Heart left ventricle (tissue), 16 donors: ENCODE measurements at regions not wholly inside any gene's neighbourhood (a gene's known extent, or its start where the extent isn't known, plus 50 kb on each side); places are given as distances from the start of the nearest gene placed in this dataset.
A peak's percentile ranks its signal among the peaks of the same experiment; 100 is the strongest.

Source experiments
- ATAC-seq, 4 donors: fragments of 200-7000 bp; cut with Tn5 transposase; one replicate each; pipeline ENCODE4 v1.9.1; 2020 to 2022; ENCODE audit warnings: moderate library complexity in 4 of 4, mild to moderate bottlenecking in 3 of 4, moderate number of reproducible peaks in 1 of 4
- DNase-seq, 5 donors: peaks; one replicate each; pipeline ENCODE4 v3.0.0-alpha.2; 2020
- H3K27ac ChIP-seq, 12 donors: fragments of 200-600 bp; sonication (generic) in 4 of 12; one replicate each; pipeline versions ENCODE4 v1.5.0 to v1.8.0; 2016 to 2022; ENCODE audit warnings: mild to moderate bottlenecking in 2 of 12
- H3K27me3 ChIP-seq, 9 donors: fragments of 200-600 bp; sonication (generic) in 2 of 9; one replicate each; pipeline versions ENCODE4 v1.5.1 to v1.8.0; 2016 to 2022; ENCODE audit warnings: mild to moderate bottlenecking in 3 of 9
- H3K36me3 ChIP-seq, 9 donors: fragments of 200-600 bp; sonication (generic) in 2 of 9; one replicate each; pipeline versions ENCODE4 v1.5.0 to v1.8.0; 2018 to 2022; ENCODE audit warnings: mild to moderate bottlenecking in 2 of 9
- H3K4me1 ChIP-seq, 12 donors: fragments of 200-600 bp; sonication (generic) in 4 of 12; one replicate each; pipeline versions ENCODE4 v1.5.0 to v1.8.0; 2016 to 2022; ENCODE audit warnings: mild to moderate bottlenecking in 3 of 12
- H3K4me3 ChIP-seq, 12 donors: fragments of 200-600 bp; sonication (generic) in 4 of 12; one replicate each; pipeline versions ENCODE4 v1.5.0 to v1.8.0; 2017 to 2022; ENCODE audit warnings: mild to moderate bottlenecking in 9 of 12, moderate library complexity in 4 of 12
- H3K9me3 ChIP-seq, 12 donors: fragments of 200-600 bp; sonication (generic) in 4 of 12; one replicate each; pipeline versions ENCODE4 v1.5.0 to v1.8.0; 2016 to 2022; ENCODE audit warnings: mild to moderate bottlenecking in 1 of 12
- CTCF ChIP-seq, 12 donors: fragments of 200-600 bp; sonication (generic) in 4 of 12; IDR thresholded peaks; one replicate each; pipeline versions ENCODE4 v1.5.0 to v1.8.0; 2018 to 2022; ENCODE audit warnings: antibody characterized with exemption in 12 of 12, mild to moderate bottlenecking in 5 of 12
- POLR2A ChIP-seq, 2 donors: fragments of 450-650 bp; IDR thresholded peaks; one replicate each; pipeline ENCODE4 v1.6.1; 2017; ENCODE audit warnings: antibody characterized with exemption in 2 of 2, mild to moderate bottlenecking in 2 of 2, moderate library complexity in 2 of 2
- WGBS, 4 donors: extraction: QIAGEN DNeasy Blood & Tissue Kit in 2 of 4; methylation state at CpG; one replicate each; pipeline versions ENCODE4 v1.1.5 to v1.1.7; 2013 to 2018; 5-methylcytosine and 5-hydroxymethylcytosine counted together
- intact Hi-C, 10 donors: fragments of 100-400 bp; cut with DNase I; formaldehyde crosslinking; loops; one replicate each; pipeline versions ENCODE4 v1.11.1 to v1.14.2; 2022
- donor health status: ischemic (EF 13 %, LVEDD 7.1; RV severe dilation, severe dysfunction).
- donor health status: healthy with polysubstance abuse.
- donor health status: DM: no; HTN: yes; CAD: no.
- donor health status: DM: no; HTN: no; CAD: no.
- donor health status: ischemic (EF 25% LVEDD 6.9; RV normal size, moderate dysfunction).
- donor health status: ischemic (EF 25% LVEDD 5.7; RV mildly dilated, moderate dysfunction).
- donor health status: healthy.
- donor health status: DM: yes; HTN: yes; CAD: no.
- donor health status: ischemic (EF 35%, LVEDD 5.7; RV mildly dilated, moderate dysfunction).
- donor health status: nonischemic (EF 11% LVEDD 7.7; RV severe dilation, severe dysfunction).
- donor health status: DM: yes; HTN: yes; CAD: no.
- donor health status: PGD.
- donor health status: ischemic (EF 29% LVEDD 5.4; RV normal size, mild dysfunction).
- donor health status: nonischemic (EF 23%, LVEDD 6.1; RV moderate dilation, normal function).

- no peak for DNase-seq
- no peak for TF ChIP-seq POLR2A (IDR thresholded peaks at IDR 0.05)
- no peak for TF ChIP-seq CTCF (IDR thresholded peaks at IDR 0.05)
- Histone ChIP-seq H3K4me3 (no peak overlapping the region), H3K4me1 (peaks cover 0 to 33% (median 9%) of the 10 kb centered on the region in 12 donors), H3K27me3 (peaks cover 0 to 15% (median 0%) of the 10 kb centered on the region in 9 donors), H3K27ac (no peak overlapping the region), H3K36me3 (no peaks in the 10 kb centered on the region), H3K9me3 (no peaks in the 10 kb centered on the region)
- WGBS, 4 donors = 81 to 89% (median 86%) methylated on average over 11 of the region's 11 CpGs
- no peak for ATAC-seq
- intact Hi-C loops = loop anchor here (2.0 to 10.0 kb wide), 12 partner anchors 43 to 1465 kb away; partner anchors contain the start of gene TMTC4 (in 1 of the 10)
These were observed 158.7 kb downstream of the TM9SF2 start for GRCh38 chr13:99659866-99660554.

- TF ChIP-seq CTCF (IDR thresholded peaks at IDR 0.05) (no peak), POLR2A (IDR thresholded peaks at IDR 0.05) (no peak)
- H3K27me3 ChIP-seq = peaks cover 0 to 15% (median 0%) of the 10 kb centered on the region in 9 donors
- H3K4me3 ChIP-seq = peak overlapping the region in 1 of 12 donors; percentile 67
- ATAC-seq (no peak), DNase-seq (no peak)
- H3K36me3 ChIP-seq = no peaks in the 10 kb centered on the region
- intact Hi-C loops = loop anchor here (2.0 to 10.0 kb wide), 12 partner anchors 42 to 1466 kb away; partner anchors contain the start of gene TMTC4 (in 1 of the 10)
- H3K9me3 ChIP-seq = no peaks in the 10 kb centered on the region
- 91 to 94% (median 93%) methylated on average over 3 of the region's 3 CpGs for WGBS, 4 donors
- H3K4me1 ChIP-seq = peaks cover 0 to 33% (median 9%) of the 10 kb centered on the region in 12 donors
- H3K27ac ChIP-seq = peak overlapping the region in 3 of 12 donors; percentile 73 to 90 (median 87)
These were observed 158.0 kb downstream of the TM9SF2 start for GRCh38 chr13:99659226-99659625.

GRCh38 chr13:99658261-99658991, 157.2 kb downstream of the TM9SF2 start:
- intact Hi-C loops = loop anchor here (2.0 to 10.0 kb wide), 12 partner anchors 41 to 1466 kb away; partner anchors contain the start of gene TMTC4 (in 1 of the 10)
- Histone ChIP-seq H3K9me3 (no peaks in the 10 kb centered on the region), H3K4me3 (peak overlapping the region; percentile 26 to 70 (median 59)), H3K4me1 (peaks cover 0 to 33% (median 9%) of the 10 kb centered on the region in 12 donors), H3K27ac (peak overlapping the region; percentile 60 to 90 (median 79)), H3K36me3 (no peaks in the 10 kb centered on the region), H3K27me3 (peaks cover 0 to 15% (median 0%) of the 10 kb centered on the region in 9 donors)
- 0 to 18% (median 6%) methylated on average over 20 to 26 of the region's 26 CpGs for WGBS, 4 donors
- ATAC-seq (peak; percentile 66 to 87 (median 82)), DNase-seq (peak; percentile 46 to 77 (median 60))
- TF ChIP-seq CTCF (IDR thresholded peaks at IDR 0.05) = peak in 11 of 12 donors; percentile 20 to 71 (median 51)
- no peak for TF ChIP-seq POLR2A (IDR thresholded peaks at IDR 0.05)

GRCh38 chr13:99657848-99658260, 156.6 kb downstream of the TM9SF2 start:
- DNase-seq = peak in 4 of 5 donors; percentile 19 to 53 (median 32)
- TF ChIP-seq POLR2A (IDR thresholded peaks at IDR 0.05) (no peak), CTCF (IDR thresholded peaks at IDR 0.05) (no peak)

More at GRCh38 chr13:99657848-99658260, 156.6 kb downstream of the TM9SF2 start:
- Histone ChIP-seq H3K9me3 (no peaks in the 10 kb centered on the region), H3K4me3 (peak overlapping the region; percentile 26 to 70 (median 59)), H3K27ac (peak overlapping the region; percentile 60 to 90 (median 79)), H3K4me1 (peaks cover 0 to 33% (median 9%) of the 10 kb centered on the region in 12 donors), H3K36me3 (no peaks in the 10 kb centered on the region), H3K27me3 (peaks cover 0 to 15% (median 0%) of the 10 kb centered on the region in 9 donors)
- WGBS, 4 donors = 14 to 32% (median 21%) methylated on average over 28 to 29 of the region's 29 CpGs
- intact Hi-C loops = loop anchor here (2.0 to 10.0 kb wide), 14 partner anchors 41 to 1467 kb away; partner anchors contain the start of gene TMTC4 (in 1 of the 10)
- ATAC-seq = peak; percentile 49 to 73 (median 70)
